ENCODE measurements at regions not wholly inside any gene's neighbourhood (a gene's known extent, or its start where the extent isn't known, plus 50 kb on each side); places are given as distances from the start of the nearest gene placed in this dataset.

- no peaks in the 10 kb centered on the region for H3K4me1 ChIP-seq (ENCODE audit: control insufficient read depth, insufficient read depth, low read length)
- H3K4me2 ChIP-seq (ENCODE audit: control insufficient read depth, insufficient read depth), result no peak overlapping the region
- no peak for TF ChIP-seq BMI1 (IDR thresholded peaks at IDR 0.05; ENCODE audit: borderline replicate concordance)
- TF ChIP-seq RBBP5 (conservative IDR thresholded peaks at IDR 0.05), result no peak
- no peak for TF ChIP-seq ZBTB40 (IDR thresholded peaks at IDR 0.05; ENCODE audit: borderline replicate concordance)
- TF ChIP-seq WRNIP1 (IDR thresholded peaks at IDR 0.05; ENCODE audit: borderline replicate concordance, low read depth, low read length), result no peak
- no peak for TF ChIP-seq CREB1 (IDR thresholded peaks at IDR 0.05; ENCODE audit: low read depth)
- no peak for TF ChIP-seq FOXK2 (IDR thresholded peaks at IDR 0.05)
- H2AFZ ChIP-seq (ENCODE audit: control insufficient read depth, low read depth, low read length), result no peak overlapping the region
- ChIA-PET POLR2A (no interaction called here), CTCF (interaction anchor here (0.7 to 2.4 kb wide), 6 partner anchors 28 to 284 kb away, joined by 3 to 17 read pairs (median 4); no protein-coding TSS in a partner anchor), SMC1A (ENCODE audit: uncharacterized antibody, unreplicated experiment) (interaction anchor here (0.9 to 2.3 kb wide), 2 partner anchors 51 to 203 kb away, joined by 3 to 9 read pairs; no protein-coding TSS in a partner anchor), RAD21 (ENCODE audit: unreplicated experiment) (interaction anchor here (0.8 kb wide), 1 partner anchor 142 kb away, joined by 3 read pairs; no protein-coding TSS in a partner anchor)
- in situ Hi-C loops (cut with MboI) (loop anchor here (5.0 kb wide), 1 partner anchor 285 kb away; no protein-coding TSS in a partner anchor), intact Hi-C loops (cut with micrococcal nuclease; ENCODE audit: unreplicated experiment) (loop anchor here (5.0 kb wide), 2 partner anchors 205 to 285 kb away; no protein-coding TSS in a partner anchor)
- DNase-seq (ENCODE audit: low read depth, low spot score) (no peak), ATAC-seq (no peak), FAIRE-seq (no peak)
- H3K9me3 ChIP-seq (replicated peaks; ENCODE audit: control insufficient read depth, insufficient read depth, low read length), result peaks cover 3% of the 10 kb centered on the region; the same call in 2 of the 3 replicates
- H4K20me1 ChIP-seq (ENCODE audit: control insufficient read depth, insufficient read depth), result no peaks in the 10 kb centered on the region
- no peaks in the 10 kb centered on the region for H3K27me3 ChIP-seq (replicated peaks in 1 of 2; ENCODE audit: control insufficient read depth in 2 of 2, insufficient read depth in 2 of 2, low read length in 1 of 2)
- no peak overlapping the region for H3K4me3 ChIP-seq
- no TSS peak for BruUV-seq (replicated peaks)
- no peaks in the 10 kb centered on the region for H3K36me3 ChIP-seq (ENCODE audit: control insufficient read depth in 2 of 2, insufficient read depth in 2 of 2, low read length in 1 of 2)
- no peaks in the 10 kb centered on the region for H3K79me2 ChIP-seq (ENCODE audit: control insufficient read depth, insufficient read depth, low read length)
- 33% methylated on average over 8 of the region's 8 CpGs for WGBS (ENCODE audit: insufficient coverage, insufficient replicate concordance, low lambda C conversion rate, missing lambda C conversion rate)
- no peak overlapping the region for H3K27ac ChIP-seq (ENCODE audit: control insufficient read depth, insufficient read depth)
- H3K9ac ChIP-seq (ENCODE audit: control insufficient read depth, insufficient read depth, low read length), result no peak overlapping the region
Observed at GRCh38 chr9:134982311-134982710, 64.6 kb upstream of the FCN1 start.
